Esophagus (tissue), 2 donors: ENCODE measurements at regions not wholly inside any gene's neighbourhood (a gene's known extent, or its start where the extent isn't known, plus 50 kb on each side); places are given as distances from the start of the nearest gene placed in this dataset.

Experiments
- H3K27ac ChIP-seq, 2 donors: one replicate each; pipeline ENCODE4 v1.5.1; 2013; ENCODE audit warnings: low read depth in 2 of 2, mild to moderate bottlenecking in 2 of 2, inconsistent platforms in 1 of 2, low read length in 1 of 2, moderate library complexity in 1 of 2
- H3K27me3 ChIP-seq, 2 donors: one replicate each; pipeline ENCODE4 v1.6.1; 2013; ENCODE audit warnings: low read length in 2 of 2, control low read depth in 1 of 2, mild to moderate bottlenecking in 1 of 2; ENCODE audit not compliant: insufficient read depth in 2 of 2, control insufficient read depth in 1 of 2
- H3K36me3 ChIP-seq, 2 donors: one replicate each; pipeline ENCODE4 v1.6.1; 2013; ENCODE audit warnings: low read length in 1 of 2; ENCODE audit not compliant: control insufficient read depth in 2 of 2, insufficient read depth in 2 of 2
- H3K4me1 ChIP-seq, 2 donors: one replicate each; pipeline ENCODE4 v1.6.1; 2013; ENCODE audit warnings: low read length in 1 of 2; ENCODE audit not compliant: control insufficient read depth in 2 of 2, insufficient read depth in 2 of 2
- H3K4me3 ChIP-seq, 2 donors: one replicate each; pipeline ENCODE4 v1.5.1; 2013; ENCODE audit warnings: low read length in 2 of 2, mild to moderate bottlenecking in 2 of 2, low read depth in 1 of 2, moderate library complexity in 1 of 2
- H3K9me3 ChIP-seq, 2 donors: one replicate each; pipeline ENCODE4 v1.6.1; 2013; ENCODE audit warnings: mild to moderate bottlenecking in 2 of 2, low read depth in 1 of 2, low read length in 1 of 2, moderate library complexity in 1 of 2; ENCODE audit not compliant: control insufficient read depth in 2 of 2, insufficient read depth in 1 of 2
- WGBS, 2 donors: extraction: QIAGEN DNeasy Blood & Tissue Kit; methylation state at CpG; one replicate each; pipeline ENCODE4 v1.1.7; 2013; 5-methylcytosine and 5-hydroxymethylcytosine counted together
- donor health status: healthy with polysubstance abuse.
- donor health status: Bipolar disorder and iron deficiency.

DNA sequence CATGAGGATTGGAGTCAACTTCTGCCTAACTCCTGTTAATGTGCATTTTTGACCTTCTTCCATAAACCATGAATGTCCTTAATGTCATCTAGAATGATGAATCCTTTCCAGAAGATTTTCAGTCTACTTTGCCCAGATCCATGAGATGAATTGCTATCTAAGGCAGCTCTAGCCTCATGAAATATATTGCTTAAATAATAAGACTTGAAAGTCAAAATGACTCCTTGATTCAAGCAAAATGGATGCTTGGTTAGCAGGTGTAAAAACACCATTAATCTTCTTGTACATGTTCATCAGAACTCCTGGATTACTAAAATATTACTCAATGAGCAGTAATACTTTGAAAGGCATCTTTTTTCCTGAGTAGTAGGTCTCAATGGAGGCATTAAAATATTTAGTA is 238.5 kb upstream of the ZC3H12C start:
- no peak overlapping the region for H3K27ac ChIP-seq
- no peaks in the 10 kb centered on the region for H3K36me3 ChIP-seq
- no peak overlapping the region for H3K4me3 ChIP-seq
- H3K4me1 ChIP-seq = no peaks in the 10 kb centered on the region
- H3K9me3 ChIP-seq = no peaks in the 10 kb centered on the region
- H3K27me3 ChIP-seq = no peaks in the 10 kb centered on the region

DNA sequence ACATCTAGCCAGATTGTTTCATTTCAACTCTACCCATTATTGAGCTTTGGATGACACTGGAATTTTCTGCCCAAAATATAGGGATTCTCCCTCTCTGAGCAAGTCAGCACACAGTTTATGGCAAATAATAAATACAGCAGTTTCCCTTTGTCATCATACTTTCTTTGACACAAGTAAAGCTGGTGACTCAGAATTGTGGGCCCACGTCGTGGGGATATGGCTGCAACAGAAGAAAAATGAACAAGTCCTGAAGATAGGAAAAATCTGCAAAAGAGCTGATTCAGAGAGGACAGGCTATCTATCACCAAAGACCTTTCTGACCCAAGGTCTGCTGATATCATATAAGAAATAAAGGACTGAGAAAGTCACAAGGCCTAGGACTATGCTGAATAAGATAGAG is 236.3 kb upstream of the ZC3H12C start:
- Histone ChIP-seq H3K27me3 (no peaks in the 10 kb centered on the region), H3K36me3 (no peaks in the 10 kb centered on the region), H3K9me3 (no peaks in the 10 kb centered on the region), H3K27ac (no peak overlapping the region), H3K4me1 (no peaks in the 10 kb centered on the region), H3K4me3 (no peak overlapping the region)
- 73 to 79% methylated on average over 2 of the region's 2 CpGs for WGBS, 2 donors

DNA sequence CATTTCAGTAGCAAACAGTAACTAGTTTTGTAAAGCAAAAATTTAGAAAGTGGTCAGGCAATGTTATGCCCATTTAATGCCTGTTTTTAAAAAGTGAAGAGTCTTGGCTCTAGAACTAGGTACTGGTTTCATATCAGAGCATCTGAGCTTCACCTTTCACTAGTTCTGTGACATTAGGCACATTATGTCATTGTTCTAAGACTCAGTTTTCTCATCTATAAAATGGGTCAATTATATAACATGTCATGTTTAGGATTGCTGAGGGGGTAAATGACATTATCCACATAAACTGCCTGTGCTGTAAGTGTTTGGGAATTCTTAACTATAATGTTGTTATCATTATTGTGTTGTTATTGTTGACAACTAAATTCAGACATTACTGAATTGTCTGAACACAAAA is 235.6 kb upstream of the ZC3H12C start:
- H3K4me1 ChIP-seq = no peaks in the 10 kb centered on the region

DNA sequence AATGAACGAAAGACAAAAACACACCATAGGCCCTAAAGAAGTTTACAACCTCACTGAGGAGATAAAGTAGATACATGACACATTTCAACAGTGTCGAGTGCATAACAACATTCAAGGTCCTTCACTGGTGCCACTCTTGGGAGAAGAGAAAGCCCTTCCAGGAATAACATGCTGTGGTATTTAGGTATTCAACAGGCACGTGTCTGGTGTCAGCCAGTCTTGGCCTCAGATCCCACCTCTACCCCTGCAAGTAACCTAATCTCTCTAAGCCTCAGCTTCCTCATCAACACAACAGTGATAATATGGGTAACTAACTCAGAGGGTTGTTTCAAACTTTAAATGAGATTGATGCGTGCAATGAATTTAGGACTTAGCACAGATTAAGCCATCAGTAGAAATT is 235.0 kb upstream of the ZC3H12C start:
- WGBS, 2 donors = 84 to 89% methylated on average over 4 of the region's 4 CpGs
- Histone ChIP-seq H3K4me1 (no peaks in the 10 kb centered on the region), H3K4me3 (no peak overlapping the region), H3K9me3 (no peaks in the 10 kb centered on the region), H3K27me3 (no peaks in the 10 kb centered on the region), H3K36me3 (no peaks in the 10 kb centered on the region), H3K27ac (no peak overlapping the region)

More for the DNA sequence above, 235.6 kb upstream of the ZC3H12C start:
- H3K9me3 ChIP-seq = no peaks in the 10 kb centered on the region
- no peaks in the 10 kb centered on the region for H3K36me3 ChIP-seq
- no peaks in the 10 kb centered on the region for H3K27me3 ChIP-seq
- H3K27ac ChIP-seq = no peak overlapping the region
- no peak overlapping the region for H3K4me3 ChIP-seq

DNA sequence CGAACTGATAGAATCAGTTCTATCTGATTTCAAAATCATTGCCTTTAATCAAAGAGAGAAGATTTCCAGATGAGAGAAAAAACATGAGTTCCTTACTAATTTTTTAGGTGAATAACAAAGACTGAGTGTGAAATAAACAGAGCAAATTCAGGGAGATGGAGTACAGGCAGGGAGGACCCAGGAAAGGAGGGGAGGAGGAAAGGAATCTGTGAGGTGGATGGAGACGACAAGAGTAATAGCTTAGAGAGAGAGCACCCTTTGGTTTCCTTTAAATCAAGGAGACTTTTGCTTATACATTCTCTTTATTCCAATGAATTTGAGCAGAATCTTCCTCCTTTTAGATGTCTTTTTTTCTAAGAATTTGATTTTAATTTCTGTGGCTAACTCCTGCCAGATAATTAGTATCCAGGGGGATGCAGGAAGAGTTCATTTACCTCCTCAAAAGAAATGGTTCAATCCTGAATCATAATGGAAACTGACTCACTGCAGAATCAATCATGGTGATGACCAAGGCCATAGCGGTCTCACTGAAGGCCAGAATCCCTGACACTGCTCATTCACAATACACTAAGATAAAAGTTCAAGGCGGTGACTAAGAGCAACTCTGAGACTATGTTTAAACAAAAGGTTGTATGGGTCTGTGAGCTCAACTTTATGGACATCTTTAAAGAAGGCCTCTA is 234.0 kb upstream of the ZC3H12C start:
- H3K4me3 ChIP-seq = no peak overlapping the region
- no peaks in the 10 kb centered on the region for H3K9me3 ChIP-seq
- WGBS, 2 donors = 79 to 80% methylated on average over 4 of the region's 4 CpGs
- no peaks in the 10 kb centered on the region for H3K4me1 ChIP-seq
- no peaks in the 10 kb centered on the region for H3K36me3 ChIP-seq
- no peak overlapping the region for H3K27ac ChIP-seq
- no peaks in the 10 kb centered on the region for H3K27me3 ChIP-seq

GRCh38 chr11:109862835-109863234 is 230.4 kb upstream of the ZC3H12C start:
- Histone ChIP-seq H3K36me3 (no peaks in the 10 kb centered on the region), H3K27ac (no peak overlapping the region), H3K27me3 (no peaks in the 10 kb centered on the region), H3K4me3 (no peak overlapping the region), H3K9me3 (no peaks in the 10 kb centered on the region), H3K4me1 (no peaks in the 10 kb centered on the region)
- WGBS, 2 donors = 64 to 70% methylated on average over 3 of the region's 3 CpGs

GRCh38 chr11:109864151-109864661 is 229.0 kb upstream of the ZC3H12C start:
- Histone ChIP-seq H3K9me3 (no peaks in the 10 kb centered on the region), H3K36me3 (no peaks in the 10 kb centered on the region), H3K4me1 (no peaks in the 10 kb centered on the region), H3K27me3 (no peaks in the 10 kb centered on the region), H3K27ac (no peak overlapping the region), H3K4me3 (no peak overlapping the region)
- 65 to 70% methylated on average over 3 of the region's 3 CpGs for WGBS, 2 donors

- no peaks in the 10 kb centered on the region for H3K36me3 ChIP-seq
- H3K4me1 ChIP-seq = no peaks in the 10 kb centered on the region
- H3K27ac ChIP-seq = no peak overlapping the region
- no peaks in the 10 kb centered on the region for H3K9me3 ChIP-seq
- 47 to 50% methylated on average over 2 of the region's 2 CpGs for WGBS, 2 donors
- no peaks in the 10 kb centered on the region for H3K27me3 ChIP-seq
- H3K4me3 ChIP-seq = no peak overlapping the region
These were observed 228.2 kb upstream of the ZC3H12C start for GRCh38 chr11:109864834-109865547.

- H3K27me3 ChIP-seq = no peaks in the 10 kb centered on the region
- H3K27ac ChIP-seq = no peak overlapping the region
- H3K4me3 ChIP-seq = no peak overlapping the region
- WGBS, 2 donors = 72 to 84% methylated on average over 5 of the region's 5 CpGs
- no peaks in the 10 kb centered on the region for H3K36me3 ChIP-seq
- no peaks in the 10 kb centered on the region for H3K9me3 ChIP-seq
- no peaks in the 10 kb centered on the region for H3K4me1 ChIP-seq
These were observed 227.5 kb upstream of the ZC3H12C start for GRCh38 chr11:109865548-109866186.
